ENCODE measurements at regions not wholly inside any gene's neighbourhood (a gene's known extent, or its start where the extent isn't known, plus 50 kb on each side); places are given as distances from the start of the nearest gene placed in this dataset.

GRCh38 chr4:58074382-58074781, 964.2 kb upstream of the IGFBP7 start:
- TF ChIP-seq SMC3 (IDR thresholded peaks at IDR 0.05; ENCODE audit: low read depth, low read length) (no peak), POLR2AphosphoS5 (IDR thresholded peaks at IDR 0.05; ENCODE audit: low read depth, low read length) (no peak), PBX3 (IDR thresholded peaks at IDR 0.05) (no peak), CTCF (IDR thresholded peaks at IDR 0.05) (no peak), EP300 (IDR thresholded peaks at IDR 0.05; ENCODE audit: borderline replicate concordance in 1 of 2, low read depth in 1 of 2, low read length in 1 of 2) (no peak), RCOR1 (IDR thresholded peaks at IDR 0.05; ENCODE audit: low read length) (no peak)

Data from SK-N-SH (cell line).